Neuronal stem cell (in vitro differentiated cells): ENCODE measurements at regions not wholly inside any gene's neighbourhood (a gene's known extent, or its start where the extent isn't known, plus 50 kb on each side); places are given as distances from the start of the nearest gene placed in this dataset.

ENCODE experiments used
- DNase-seq: peaks from one replicate; pipeline ENCODE4 v3.0.0-alpha.2; 2013; ENCODE audit warnings: low spot score
- H2AFZ ChIP-seq: one replicate; pipeline ENCODE4 v1.6.1; 2013; ENCODE audit warnings: mild to moderate bottlenecking, low read length, inconsistent platforms
- H2AK5ac ChIP-seq: 2 replicates; pipeline ENCODE4 v1.6.1; 2013; ENCODE audit warnings: low read depth, mild to moderate bottlenecking, inconsistent platforms, low read length, moderate library complexity, mixed read lengths
- H2BK120ac ChIP-seq: 2 replicates; pipeline ENCODE4 v1.6.1; 2013; ENCODE audit warnings: low read depth, mild to moderate bottlenecking, inconsistent platforms, low read length, moderate library complexity, mixed read lengths
- H2BK12ac ChIP-seq: one replicate; pipeline ENCODE4 v1.6.1; 2013; ENCODE audit warnings: low read length, inconsistent platforms
- H2BK15ac ChIP-seq: 2 replicates; pipeline ENCODE4 v1.6.1; 2013; ENCODE audit warnings: mild to moderate bottlenecking, low read length, inconsistent platforms, mixed read lengths
- H2BK5ac ChIP-seq: one replicate; pipeline ENCODE4 v1.6.1; 2013; ENCODE audit warnings: inconsistent platforms, mild to moderate bottlenecking, low read length, moderate library complexity
- H3K14ac ChIP-seq: one replicate; pipeline ENCODE4 v1.6.1; 2013; ENCODE audit warnings: low read length, inconsistent platforms
- H3K18ac ChIP-seq: 2 replicates; pipeline ENCODE4 v1.6.1; 2013; ENCODE audit warnings: low read length, inconsistent platforms
- H3K23ac ChIP-seq: 2 replicates; pipeline ENCODE4 v1.6.1; 2013; ENCODE audit warnings: low read depth, mild to moderate bottlenecking, mixed read lengths, low read length, inconsistent platforms; ENCODE audit not compliant: poor library complexity
- H3K27ac ChIP-seq: replicated peaks from 3 replicates; pipeline ENCODE4 v1.5.1; 2013; ENCODE audit warnings: low read length, inconsistent platforms
- H3K27me3 ChIP-seq, 3 experiments: 2 replicates each; pipeline ENCODE4 v1.6.1; 2013; ENCODE audit warnings: low read length in 3 of 3, mild to moderate bottlenecking in 2 of 3, inconsistent platforms in 1 of 3, low read depth in 1 of 3, mixed read lengths in 1 of 3, moderate library complexity in 1 of 3; ENCODE audit not compliant: control insufficient read depth in 3 of 3, insufficient read depth in 3 of 3
- H3K36me3 ChIP-seq, 2 donors: replicated peaks in 1 of 2; 2 replicates each; pipeline ENCODE4 v1.6.1; 2013; ENCODE audit warnings: low read length in 2 of 2; ENCODE audit not compliant: control insufficient read depth in 2 of 2, insufficient read depth in 2 of 2
- H3K4ac ChIP-seq: 2 replicates; pipeline ENCODE4 v1.6.1; 2013; ENCODE audit warnings: inconsistent platforms, mild to moderate bottlenecking, low read length, moderate library complexity
- H3K4me1 ChIP-seq, 2 donors: 1 replicate in 1 of 2; 2 replicates in 1 of 2; pipeline ENCODE4 v1.6.1; 2013; ENCODE audit warnings: low read length in 2 of 2, low read depth in 1 of 2; ENCODE audit not compliant: control insufficient read depth in 2 of 2, insufficient read depth in 1 of 2
- H3K4me2 ChIP-seq: one replicate; pipeline ENCODE4 v1.6.1; 2013; ENCODE audit warnings: mild to moderate bottlenecking, low read length, inconsistent platforms; ENCODE audit not compliant: insufficient read depth, poor library complexity, severe bottlenecking
- H3K4me3 ChIP-seq, 2 donors: 2 replicates each; pipeline ENCODE4 v1.5.1; 2013; ENCODE audit warnings: low read length in 2 of 2, mild to moderate bottlenecking in 2 of 2, inconsistent platforms in 1 of 2, moderate library complexity in 1 of 2
- H3K79me1 ChIP-seq: one replicate; pipeline ENCODE4 v1.6.1; 2013; ENCODE audit warnings: low read depth, mild to moderate bottlenecking, inconsistent platforms, low read length, moderate library complexity
- H3K9ac ChIP-seq: one replicate; pipeline ENCODE4 v1.6.1; 2013; ENCODE audit warnings: mild to moderate bottlenecking, low read depth, low read length, inconsistent platforms; ENCODE audit not compliant: poor library complexity
- H3K9me3 ChIP-seq, 2 donors: replicated peaks in 1 of 2; 2 replicates each; pipeline versions ENCODE3 to v1.6.1; 2013; ENCODE audit warnings: low read length in 2 of 2, mild to moderate bottlenecking in 2 of 2, inconsistent platforms in 1 of 2, low read depth in 1 of 2, mixed read lengths in 1 of 2, moderate library complexity in 1 of 2; ENCODE audit not compliant: control insufficient read depth in 2 of 2, insufficient read depth in 1 of 2
- H4K8ac ChIP-seq: one replicate; pipeline ENCODE4 v1.6.1; 2013; ENCODE audit warnings: low read depth, mild to moderate bottlenecking, inconsistent platforms, low read length, moderate library complexity
- H4K91ac ChIP-seq: one replicate; pipeline ENCODE4 v1.6.1; 2013; ENCODE audit warnings: low read length, low read depth, mild to moderate bottlenecking, inconsistent platforms; ENCODE audit not compliant: poor library complexity
- WGBS, 2 donors: extraction: QIAGEN DNeasy Blood & Tissue Kit; methylation state at CpG; one replicate each; pipeline ENCODE4 v1.1.7; 2013; ENCODE audit warnings: missing lambda C conversion rate in 2 of 2, mixed read lengths in 1 of 2; ENCODE audit not compliant: insufficient read length in 2 of 2, insufficient replicate concordance in 1 of 2; ENCODE audit errors: extremely low coverage in 2 of 2; 5-methylcytosine and 5-hydroxymethylcytosine counted together

GRCh38 chr15:70561885-70562284 is 201.5 kb downstream of the UACA start:
- H3K4me3 ChIP-seq, result no peak overlapping the region
- H3K23ac ChIP-seq, result no peak overlapping the region
- peaks cover 0 to 3% of the 10 kb centered on the region in 2 donors for H3K36me3 ChIP-seq
- H3K4me1 ChIP-seq, result peaks cover 0 to 15% of the 10 kb centered on the region in 2 donors
- no peak overlapping the region for H2AK5ac ChIP-seq
- no peak overlapping the region for H3K18ac ChIP-seq
- H4K8ac ChIP-seq, result no peak overlapping the region
- no peak overlapping the region for H2BK5ac ChIP-seq
- H2BK12ac ChIP-seq, result no peak overlapping the region
- H2AFZ ChIP-seq, result no peak overlapping the region
- H3K9ac ChIP-seq, result no peak overlapping the region
- H3K27ac ChIP-seq, result no peak overlapping the region
- no peak overlapping the region for H3K4ac ChIP-seq
- H2BK15ac ChIP-seq, result no peak overlapping the region
- peaks cover 0 to 7% (median 4%) of the 10 kb centered on the region in 3 experiments for H3K27me3 ChIP-seq
- H3K4me2 ChIP-seq, result no peak overlapping the region
- no peak overlapping the region for H4K91ac ChIP-seq
- no peak for DNase-seq
- peaks cover 4% of the 10 kb centered on the region for H3K79me1 ChIP-seq
- peaks cover 0 to 5% of the 10 kb centered on the region in 2 donors for H3K9me3 ChIP-seq
- WGBS, 2 donors, result no CpG with 5 or more reads among the region's 7 CpGs
- H3K14ac ChIP-seq, result no peak overlapping the region
- H2BK120ac ChIP-seq, result no peak overlapping the region

GRCh38 chr15:70560617-70561328 is 202.6 kb downstream of the UACA start:
- no peak for DNase-seq
- no peak overlapping the region for H4K8ac ChIP-seq
- no peak overlapping the region for H3K9ac ChIP-seq
- no CpG with 5 or more reads among the region's 4 CpGs for WGBS, 2 donors
- H3K36me3 ChIP-seq, result peaks cover 0 to 3% of the 10 kb centered on the region in 2 donors
- no peak overlapping the region for H2BK15ac ChIP-seq
- no peak overlapping the region for H3K18ac ChIP-seq
- H3K14ac ChIP-seq, result no peak overlapping the region
- H3K23ac ChIP-seq, result no peak overlapping the region
- H3K4me1 ChIP-seq, result peaks cover 0 to 14% of the 10 kb centered on the region in 2 donors
- H3K27me3 ChIP-seq, result peaks cover 0 to 7% (median 4%) of the 10 kb centered on the region in 3 experiments
- H4K91ac ChIP-seq, result no peak overlapping the region
- H2BK5ac ChIP-seq, result no peak overlapping the region
- peaks cover 0 to 5% of the 10 kb centered on the region in 2 donors for H3K9me3 ChIP-seq
- no peak overlapping the region for H2AK5ac ChIP-seq
- H3K4me2 ChIP-seq, result no peak overlapping the region
- H2AFZ ChIP-seq, result no peak overlapping the region
- H2BK120ac ChIP-seq, result no peak overlapping the region
- H3K4me3 ChIP-seq, result no peak overlapping the region
- H3K27ac ChIP-seq, result no peak overlapping the region
- H2BK12ac ChIP-seq, result no peak overlapping the region
- H3K79me1 ChIP-seq, result peaks cover 4% of the 10 kb centered on the region
- H3K4ac ChIP-seq, result no peak overlapping the region

- H3K4me1 ChIP-seq, result peaks cover 0 to 14% of the 10 kb centered on the region in 2 donors
- no peak overlapping the region for H3K4me3 ChIP-seq
- peak overlapping the region; percentile 98 for H3K14ac ChIP-seq
- H3K36me3 ChIP-seq, result peaks cover 0 to 3% of the 10 kb centered on the region in 2 donors
- H3K9me3 ChIP-seq, result peaks cover 0 to 5% of the 10 kb centered on the region in 2 donors
- peak overlapping the region; percentile 3 for H2AFZ ChIP-seq
- H3K9ac ChIP-seq, result peak overlapping the region; percentile 63
- peak overlapping the region; percentile 89 for H4K91ac ChIP-seq
- H2BK12ac ChIP-seq, result no peak overlapping the region
- no CpG with 5 or more reads among the region's 20 CpGs for WGBS, 2 donors
- no peak overlapping the region for H3K27ac ChIP-seq
- no peak overlapping the region for H3K4me2 ChIP-seq
- H2BK120ac ChIP-seq, result no peak overlapping the region
- H2AK5ac ChIP-seq, result no peak overlapping the region
- H3K23ac ChIP-seq, result no peak overlapping the region
- H3K4ac ChIP-seq, result no peak overlapping the region
- peak overlapping the region; percentile 45 for H3K18ac ChIP-seq
- peaks cover 0 to 7% (median 0%) of the 10 kb centered on the region in 3 experiments for H3K27me3 ChIP-seq
- H2BK5ac ChIP-seq, result no peak overlapping the region
- H2BK15ac ChIP-seq, result peak overlapping the region; percentile 51
- peak overlapping the region; percentile 77 for H4K8ac ChIP-seq
- H3K79me1 ChIP-seq, result peaks cover 4% of the 10 kb centered on the region
- no peak for DNase-seq
These were observed 203.8 kb downstream of the UACA start for GRCh38 chr15:70559265-70560239.
